IPS-NIHi11 (cell line): ENCODE measurements at regions not wholly inside any gene's neighbourhood (a gene's known extent, or its start where the extent isn't known, plus 50 kb on each side); places are given as distances from the start of the nearest gene placed in this dataset.
"Not testable (repeated sequence)": the region's sequence is repeated elsewhere in the genome, so short reads cannot be mapped to it uniquely, and the experiment has no call there.

Experiments used
- DNase-seq: peaks from one replicate; pipeline ENCODE4 v3.0.0; 2012; ENCODE audit warnings: mixed read lengths, low spot score

DNA sequence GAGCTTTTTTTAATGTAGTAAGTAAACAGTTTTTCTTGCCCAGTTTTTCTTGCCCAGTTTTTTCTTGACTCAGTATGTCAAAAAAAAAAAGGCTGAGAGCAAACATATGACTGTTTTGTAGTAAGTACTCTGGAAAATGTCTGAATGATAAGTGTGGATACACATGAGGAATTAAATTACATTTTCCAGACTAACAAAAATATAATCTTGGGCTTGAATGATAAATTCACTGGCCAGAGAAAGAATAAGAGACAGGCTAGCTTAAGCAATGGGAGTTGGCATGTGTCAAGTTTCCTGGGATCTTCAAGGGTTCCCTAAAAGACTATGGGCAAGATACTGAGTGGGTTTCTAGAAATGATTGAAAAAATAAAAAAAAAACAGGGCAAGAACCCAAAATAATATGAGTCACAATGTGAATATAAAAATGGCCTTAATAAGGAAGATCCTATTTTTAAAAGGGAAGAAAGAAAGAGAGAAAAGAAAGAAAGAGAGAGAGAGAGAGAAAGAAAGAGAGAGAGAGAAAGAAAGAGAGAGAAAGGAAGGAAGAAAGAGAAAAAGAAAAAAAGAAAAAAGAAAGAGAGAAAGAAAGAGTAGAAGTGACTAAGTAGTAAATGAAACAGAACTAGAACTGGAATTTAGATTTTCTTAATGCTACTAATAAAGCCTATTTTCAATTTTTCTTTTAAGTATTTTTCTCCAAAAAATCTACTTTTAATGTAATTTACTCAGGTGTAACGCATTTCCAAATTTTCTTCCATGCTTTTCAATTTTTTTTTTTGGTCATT lies 60.2 kb downstream of the TFPI2 start:
- DNase-seq: no peak

DNA sequence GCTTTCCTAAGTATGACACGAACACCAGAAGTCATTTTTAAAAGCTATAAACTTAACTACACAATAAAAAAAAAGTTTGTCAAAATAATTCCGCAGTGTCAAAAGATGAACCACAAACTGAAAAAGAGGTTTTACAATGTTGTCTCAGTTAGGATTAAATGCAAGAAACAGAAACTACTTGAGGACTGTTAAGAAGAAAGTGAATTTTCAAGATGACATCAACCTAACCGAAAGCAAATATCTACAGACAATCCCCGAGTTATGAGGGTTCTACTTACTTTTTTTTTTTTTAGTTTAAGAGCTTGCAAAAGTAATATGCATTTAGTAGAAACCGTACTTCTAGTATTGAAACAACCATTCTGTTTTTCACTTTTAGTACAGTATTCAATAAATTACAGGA lies 62.3 kb downstream of the TFPI2 start:
- no peak for DNase-seq

DNA sequence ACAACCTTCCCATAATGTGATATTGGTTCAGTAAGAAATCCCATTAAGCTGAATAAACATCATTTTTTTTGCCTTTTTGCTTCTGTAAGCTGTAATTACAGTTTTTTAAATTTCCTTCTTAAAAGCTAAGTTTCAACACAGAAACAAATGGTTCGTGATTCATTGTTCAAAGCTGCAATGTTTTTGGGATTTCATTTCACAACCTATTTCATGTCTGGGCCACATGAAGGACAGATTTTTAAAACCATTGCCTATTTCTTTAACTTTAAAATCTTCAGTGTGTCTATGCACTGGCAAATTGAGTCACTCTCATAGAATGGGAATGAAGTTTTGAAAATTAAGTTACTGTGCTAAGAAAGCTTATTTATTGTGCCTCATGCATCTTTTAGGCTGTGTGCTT lies 66.9 kb downstream of the TFPI2 start:
- DNase-seq: no peak

DNA sequence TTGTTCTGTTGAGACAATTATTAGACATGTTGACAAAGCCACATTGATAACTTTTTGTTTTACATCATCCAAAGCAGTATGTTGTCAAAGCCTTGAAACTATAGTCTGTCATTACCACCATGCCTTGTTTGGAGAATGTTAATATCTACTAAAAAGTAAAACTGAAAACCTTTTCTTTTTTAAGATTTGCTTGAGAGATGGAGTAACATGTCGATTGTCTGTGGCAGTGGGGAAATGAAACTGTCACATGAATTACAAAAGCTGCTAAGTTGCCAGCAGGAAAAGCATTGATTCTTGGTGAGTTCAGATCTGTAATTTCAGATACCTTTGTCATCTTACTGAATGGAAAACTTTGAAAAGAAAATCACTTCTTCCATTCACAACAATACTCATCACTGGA lies 69.1 kb downstream of the TFPI2 start:
- DNase-seq: no peak

DNA sequence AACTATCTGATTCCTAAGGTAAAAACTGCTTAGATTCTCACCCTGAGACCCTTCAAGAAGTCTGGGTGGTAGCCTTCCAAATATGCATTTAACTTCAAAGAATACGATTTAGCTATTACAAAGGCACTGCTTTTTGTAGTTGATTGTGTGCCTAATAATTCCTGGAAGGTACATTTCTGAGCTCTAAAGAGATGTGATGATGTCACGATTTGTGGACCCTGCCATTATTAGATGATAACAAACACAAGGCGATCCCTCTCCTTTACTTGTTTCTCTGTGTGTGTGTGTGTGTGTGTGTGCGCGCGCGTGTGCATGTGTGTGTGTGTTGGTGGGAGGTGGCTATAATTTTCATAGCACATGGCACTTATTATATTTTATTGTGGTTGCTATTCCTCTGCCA lies 70.9 kb downstream of the TFPI2 start:
- DNase-seq: no peak

DNA sequence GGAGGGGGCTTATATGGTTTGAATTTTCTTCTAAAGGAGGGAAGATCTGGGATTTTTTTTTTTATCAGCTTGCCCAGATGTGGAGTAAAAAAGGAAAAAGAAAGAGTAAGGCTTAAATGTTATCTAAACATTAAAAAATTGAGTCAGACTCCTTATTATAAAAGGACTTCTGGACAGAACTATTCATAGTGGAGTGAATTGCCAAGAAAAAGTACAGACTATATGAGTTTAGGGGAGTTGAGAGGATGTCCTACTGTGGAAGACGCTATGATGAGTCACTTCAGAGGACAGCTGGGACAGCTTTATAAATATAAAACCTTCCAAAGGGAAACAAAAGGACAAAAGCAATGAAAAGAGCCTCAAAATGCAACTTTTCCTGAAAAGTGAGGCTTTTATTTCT lies 73.0 kb downstream of the TFPI2 start:
- DNase-seq: no peak

DNA sequence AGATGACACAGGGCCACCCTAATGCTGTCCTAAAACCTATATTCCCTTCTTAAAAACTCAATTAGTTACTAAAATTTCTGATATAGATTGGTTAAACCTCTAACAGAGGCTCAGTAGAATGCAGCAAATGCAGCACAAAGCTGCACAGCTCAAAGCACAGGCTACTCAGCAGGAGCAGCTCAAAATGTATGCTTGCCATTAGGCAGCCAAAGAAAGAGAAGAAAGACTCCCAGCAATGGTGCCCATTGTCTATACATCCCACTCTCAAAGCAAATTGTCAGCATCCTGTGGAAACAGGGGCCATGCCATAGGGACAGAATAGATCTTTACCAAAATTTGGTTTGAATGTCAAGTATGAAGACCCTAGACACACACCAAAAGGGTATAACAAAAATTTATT lies 73.5 kb downstream of the TFPI2 start:
- DNase-seq: peak; percentile 11

DNA sequence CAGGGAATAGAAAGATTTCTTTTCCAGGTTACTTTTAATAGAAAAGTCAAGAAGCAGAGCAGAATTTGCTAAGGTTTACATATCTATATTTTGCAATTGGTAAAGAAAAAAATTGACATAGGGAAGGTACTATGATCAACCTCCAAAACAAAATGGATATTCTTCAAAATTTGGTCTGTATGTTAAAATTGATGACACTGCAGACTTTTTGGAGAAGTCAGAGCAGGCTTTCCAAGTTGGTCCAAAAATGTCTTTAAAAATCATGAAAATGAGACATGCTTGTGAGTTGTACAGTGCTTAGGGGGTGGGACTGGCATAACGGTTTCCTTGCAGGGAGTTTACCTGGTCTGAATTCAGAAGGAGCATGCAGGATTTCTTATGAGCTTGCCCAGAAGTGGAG lies 77.0 kb downstream of the TFPI2 start:
- no peak for DNase-seq

DNA sequence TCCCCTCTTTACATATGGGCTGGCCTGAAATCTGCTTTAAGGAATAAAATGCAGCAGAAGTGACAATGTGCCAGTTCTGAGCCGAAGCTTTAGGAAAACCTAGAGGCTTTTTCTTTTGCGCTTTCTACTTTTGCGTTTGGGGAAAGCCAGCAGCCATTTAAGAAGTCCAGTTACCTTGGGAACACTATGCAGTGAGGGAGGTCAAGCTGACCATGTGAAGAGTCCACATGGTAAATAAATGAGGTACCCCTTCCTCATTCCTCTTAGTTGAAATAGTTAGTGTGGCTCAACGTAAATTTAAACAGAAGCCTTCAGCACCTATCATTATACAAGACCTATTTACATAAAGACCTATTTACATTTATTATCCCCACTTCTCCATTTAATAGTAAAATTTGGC lies 78.5 kb downstream of the TFPI2 start:
- no peak for DNase-seq

DNA sequence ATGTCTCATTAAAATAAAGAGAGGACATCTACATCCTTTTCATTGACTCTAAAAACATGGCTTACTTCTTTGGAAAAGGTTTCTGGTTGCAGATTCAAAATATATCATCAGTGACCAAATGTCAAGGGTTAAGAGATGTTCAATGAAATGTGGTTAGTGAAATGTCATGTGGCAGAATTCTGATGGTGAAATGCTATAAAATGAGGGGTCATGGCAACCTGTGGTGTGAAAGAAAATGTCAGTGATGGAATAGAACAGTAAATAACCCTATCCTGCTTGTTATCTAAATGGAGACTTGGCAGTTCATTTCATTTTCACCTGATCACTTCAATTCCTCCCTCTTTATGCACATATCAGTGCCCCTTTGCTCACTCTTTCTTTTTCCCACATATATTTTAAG lies 79.4 kb downstream of the TFPI2 start:
- DNase-seq: no peak

DNA sequence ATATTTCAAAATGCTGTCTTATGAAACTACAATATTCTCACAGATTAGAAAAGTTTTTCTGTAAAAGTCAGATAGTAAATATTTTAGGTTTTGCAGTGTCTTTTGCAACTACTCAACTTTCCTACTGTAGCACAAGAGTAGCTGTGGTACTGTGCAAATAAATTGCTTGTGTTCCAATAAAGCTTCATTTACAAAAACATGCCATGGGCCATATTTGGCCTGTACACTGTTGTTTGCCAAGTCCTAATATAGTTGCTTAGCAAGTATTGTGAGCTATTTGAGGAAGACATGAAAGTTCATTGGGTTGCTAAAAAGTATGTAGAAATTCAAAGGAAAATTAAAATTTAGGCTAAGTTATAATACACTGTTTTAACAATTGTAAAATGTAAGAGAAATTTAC lies 80.0 kb downstream of the TFPI2 start:
- no peak for DNase-seq

DNA sequence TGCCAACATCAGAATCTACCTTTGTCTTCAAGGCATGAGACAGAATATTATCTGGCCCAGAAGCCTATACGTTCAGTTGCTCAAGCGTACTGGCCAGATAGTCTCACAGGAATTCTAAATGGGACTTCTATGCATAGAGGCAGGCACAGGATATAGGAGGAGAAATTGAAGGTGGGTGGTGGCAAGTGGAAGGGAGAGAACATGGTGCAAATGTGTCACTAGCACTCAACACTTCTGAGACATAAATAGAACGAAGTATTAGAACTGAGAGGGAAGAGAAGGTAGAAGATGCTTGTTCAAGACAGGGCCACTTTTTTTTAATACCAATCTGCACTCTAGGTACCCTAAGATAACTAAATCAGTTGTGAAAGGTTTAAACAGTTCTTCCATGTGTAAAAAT lies 85.8 kb downstream of the TFPI2 start:
- DNase-seq: no peak

DNA sequence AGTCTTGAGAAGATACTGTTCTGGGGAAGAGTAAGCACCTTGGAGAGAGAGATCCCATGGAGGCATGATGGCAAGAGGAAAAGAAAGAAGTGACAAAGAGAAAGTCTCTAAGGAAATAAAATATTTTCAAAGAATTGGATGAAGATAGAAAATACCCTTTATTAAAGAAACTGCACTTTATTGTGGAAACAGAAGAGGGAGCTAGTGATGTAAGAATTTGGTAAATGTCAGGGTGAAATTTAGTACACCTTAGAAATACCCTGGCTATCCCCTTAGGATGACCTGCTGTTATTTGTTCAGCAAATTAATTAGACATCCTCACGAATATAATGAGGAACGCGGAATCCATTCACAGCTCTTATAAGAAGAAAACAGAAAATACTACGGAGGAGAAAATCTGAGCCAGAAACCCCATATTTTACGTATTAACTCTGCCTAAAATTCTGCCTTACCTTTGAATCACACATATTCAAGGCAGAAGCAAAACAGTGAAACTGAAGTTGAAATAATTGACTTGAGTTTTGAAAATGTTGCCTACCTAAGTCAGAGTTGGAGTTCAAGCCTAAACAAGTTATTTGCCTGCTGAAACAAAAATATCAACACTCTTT lies 90.7 kb downstream of the TFPI2 start:
- peak; percentile 19 for DNase-seq

DNA sequence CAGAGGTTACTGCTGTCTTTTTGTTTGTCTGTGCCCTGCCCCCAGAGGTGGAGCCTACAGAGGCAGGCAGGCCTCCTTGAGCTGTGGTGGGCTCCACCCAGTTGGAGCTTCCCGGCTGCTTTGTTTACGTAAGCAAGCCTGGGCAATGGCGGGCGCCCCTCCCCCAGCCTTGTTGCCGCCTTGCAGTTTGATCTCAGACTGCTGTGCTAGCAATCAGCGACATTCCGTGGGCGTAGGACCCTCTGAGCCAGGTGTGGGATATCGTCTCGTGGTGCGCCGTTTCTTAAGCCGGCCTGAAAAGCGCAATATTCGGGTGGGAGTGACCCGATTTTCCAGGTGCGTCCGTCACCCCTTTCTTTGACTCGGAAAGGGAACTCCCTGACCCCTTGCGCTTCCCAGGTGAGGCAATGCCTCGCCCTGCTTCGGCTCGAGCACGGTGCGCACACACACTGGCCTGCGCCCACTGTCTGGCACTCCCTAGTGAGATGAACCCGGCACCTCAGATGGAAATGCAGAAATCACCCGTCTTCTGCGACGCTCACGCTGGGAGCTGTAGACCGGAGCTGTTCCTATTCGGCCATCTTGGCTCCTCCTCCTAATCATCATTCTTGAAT lies 97.4 kb downstream of the TFPI2 start:
- not testable (repeated sequence) for DNase-seq

DNA sequence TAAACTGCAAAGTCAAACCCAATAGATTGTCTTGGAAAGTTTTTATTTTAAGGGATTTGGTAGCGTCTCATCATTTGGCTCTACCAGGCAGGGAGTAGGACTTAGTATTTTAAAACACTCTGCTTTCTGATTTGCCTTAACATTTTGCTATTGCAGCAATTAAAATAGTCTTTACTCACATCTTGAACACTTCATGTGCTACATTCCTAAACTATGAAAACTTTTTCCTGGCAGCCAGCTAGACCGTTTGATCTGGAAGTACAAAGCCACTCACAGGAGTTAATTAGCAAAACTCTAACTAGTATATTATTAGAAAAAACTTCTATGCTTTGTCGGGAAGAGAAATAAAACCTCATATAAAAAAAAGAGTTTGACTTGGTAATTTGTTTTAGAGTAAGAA lies 111.4 kb downstream of the TFPI2 start:
- no peak for DNase-seq

DNA sequence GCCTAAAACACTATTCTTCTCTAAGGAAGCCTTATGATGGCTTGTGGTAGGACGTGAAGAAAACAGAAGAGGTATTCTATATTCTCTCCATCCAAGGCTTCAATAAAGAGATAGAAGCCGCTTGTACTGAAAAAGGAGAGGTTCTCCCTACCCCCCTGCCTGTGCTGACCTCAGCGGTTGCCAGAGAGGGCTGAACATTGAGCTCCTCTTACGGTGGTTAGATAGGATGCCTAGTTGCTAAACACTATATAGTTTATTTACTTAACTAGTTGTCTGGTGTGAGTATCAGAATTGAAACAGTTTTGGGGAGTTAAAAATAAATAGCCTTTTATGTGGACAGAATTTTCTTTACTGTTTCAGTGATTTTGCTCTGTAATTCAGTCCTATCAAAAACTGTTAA lies 112.2 kb downstream of the TFPI2 start:
- DNase-seq: no peak

DNA sequence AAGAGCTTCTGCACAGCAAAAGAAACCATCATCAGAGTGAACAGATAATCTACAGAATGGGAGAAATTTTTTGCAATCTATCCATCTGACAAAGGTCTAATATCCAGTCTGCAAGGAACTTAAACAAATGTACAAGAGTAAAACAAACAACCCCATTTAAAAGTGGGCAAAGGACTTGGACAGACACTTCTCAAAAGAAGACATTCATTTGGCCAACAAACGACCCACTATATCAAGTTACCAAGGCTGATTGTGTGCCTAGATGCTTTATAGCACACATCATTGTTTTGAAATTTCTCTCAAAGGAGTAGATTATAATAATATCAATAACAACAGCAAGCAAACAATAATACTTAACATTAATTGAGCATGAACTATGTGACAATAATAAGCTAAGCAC lies 117.1 kb downstream of the TFPI2 start:
- no peak for DNase-seq

DNA sequence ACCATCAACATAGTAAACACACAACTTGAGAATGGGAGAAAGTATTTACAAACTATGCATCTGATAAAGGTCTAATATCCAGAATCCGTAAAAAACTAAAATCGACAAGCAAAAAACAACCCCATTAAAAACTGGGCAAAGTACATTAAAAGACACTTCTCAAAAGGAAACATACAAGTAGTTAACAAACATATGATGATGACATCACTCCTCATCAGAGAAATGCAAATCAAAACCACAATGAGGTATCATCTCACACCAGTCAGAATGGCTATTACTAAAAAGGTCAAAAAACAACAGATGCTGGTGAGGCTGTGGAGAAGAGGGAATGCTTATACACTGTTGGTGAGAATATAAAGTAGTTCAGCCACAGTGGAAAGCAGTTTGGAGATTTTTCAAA lies 125.1 kb downstream of the TFPI2 start:
- DNase-seq: no peak

DNA sequence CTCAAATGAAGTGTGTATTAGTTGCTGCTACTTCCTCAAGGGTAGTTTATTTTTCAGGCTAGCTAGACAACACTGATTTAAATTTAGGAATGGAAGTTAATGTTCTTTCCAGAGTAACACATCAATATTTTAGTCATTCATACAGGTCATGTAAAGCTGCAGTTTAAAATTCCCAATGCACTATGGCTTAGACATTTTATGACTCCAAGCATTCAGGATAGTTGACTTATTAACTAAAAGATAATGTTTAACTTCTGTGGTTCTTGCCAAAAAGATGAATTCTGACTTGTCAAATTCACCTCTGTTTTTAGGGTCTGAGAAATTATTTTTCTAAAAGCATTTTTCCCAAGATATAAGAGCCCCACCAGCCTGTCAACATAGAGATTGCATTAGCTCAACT lies 131.9 kb downstream of the TFPI2 start:
- no peak for DNase-seq

DNA sequence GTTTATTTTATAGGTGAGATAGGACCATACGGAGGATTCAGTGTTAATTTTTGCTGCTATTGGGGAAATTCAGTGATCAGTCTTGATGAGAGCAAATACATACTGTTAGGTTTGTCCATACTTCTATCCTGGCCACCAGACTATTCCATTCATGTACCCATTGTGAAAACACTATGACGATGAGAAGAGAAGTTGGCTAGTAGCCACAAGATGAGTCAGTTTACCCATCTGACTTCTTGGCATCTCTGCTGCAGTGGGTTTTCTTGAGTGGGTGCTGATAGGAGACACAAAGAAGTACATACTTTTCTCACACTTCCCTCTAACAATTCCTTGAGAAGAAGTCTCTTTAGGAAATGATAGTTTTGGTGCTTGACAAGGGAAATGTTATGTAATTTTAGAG lies 133.1 kb downstream of the TFPI2 start:
- no peak for DNase-seq

DNA sequence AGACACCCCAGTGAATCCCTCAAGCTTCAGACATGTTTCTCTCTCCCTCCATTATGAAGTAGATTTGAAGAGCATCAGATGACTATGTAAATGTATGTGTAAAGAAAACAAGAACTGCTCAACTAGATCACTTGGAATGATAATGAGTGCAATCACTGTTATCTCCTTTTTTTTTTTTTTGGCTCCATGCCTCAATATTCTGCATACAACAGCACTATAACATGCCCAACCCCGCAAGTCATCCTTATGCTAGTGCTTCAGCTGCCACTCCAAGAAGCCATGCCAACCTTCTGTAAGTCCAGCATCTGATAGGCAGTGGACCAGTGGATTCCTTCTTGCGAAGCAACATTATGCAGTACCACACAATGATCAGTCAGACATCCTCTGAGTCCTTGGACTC lies 133.7 kb downstream of the TFPI2 start:
- DNase-seq: no peak

DNA sequence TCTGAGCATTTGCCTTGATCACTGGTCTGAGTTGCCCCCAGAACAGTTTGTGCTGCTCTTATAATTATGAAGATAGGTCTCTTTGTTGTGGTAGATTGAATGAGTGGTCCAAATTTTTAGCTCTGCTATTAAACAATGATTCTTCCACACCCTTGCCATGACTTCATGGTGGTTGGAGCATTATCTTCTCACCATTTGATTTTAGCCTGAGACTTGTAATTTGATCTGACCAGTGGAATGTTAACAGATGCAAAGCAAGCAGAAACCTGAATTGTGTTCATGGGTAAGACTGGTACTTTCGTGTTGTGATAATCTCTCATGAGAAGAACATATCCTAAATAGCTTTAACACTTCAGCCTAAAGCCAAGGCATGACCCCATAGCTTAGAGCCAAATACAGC lies 139.1 kb downstream of the TFPI2 start:
- DNase-seq: no peak

DNA sequence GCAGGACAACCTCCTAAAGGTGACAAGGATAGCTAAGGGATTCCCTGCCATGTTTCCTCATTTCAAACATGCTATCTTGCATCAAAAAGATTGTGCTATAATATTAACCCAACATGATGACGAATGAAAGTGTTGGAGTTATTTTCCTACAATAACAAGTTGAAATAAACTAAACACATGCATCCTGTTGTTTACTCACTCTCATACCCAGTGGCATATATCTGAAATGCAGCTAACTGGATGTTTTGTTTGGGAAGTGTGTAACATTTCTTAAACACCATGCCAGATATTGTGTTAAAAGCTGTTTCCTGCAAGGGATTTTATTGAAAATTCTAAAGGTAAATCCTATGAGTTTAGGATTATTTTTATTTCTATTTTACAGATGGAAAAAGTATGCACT lies 139.6 kb downstream of the TFPI2 start:
- no peak for DNase-seq

DNA sequence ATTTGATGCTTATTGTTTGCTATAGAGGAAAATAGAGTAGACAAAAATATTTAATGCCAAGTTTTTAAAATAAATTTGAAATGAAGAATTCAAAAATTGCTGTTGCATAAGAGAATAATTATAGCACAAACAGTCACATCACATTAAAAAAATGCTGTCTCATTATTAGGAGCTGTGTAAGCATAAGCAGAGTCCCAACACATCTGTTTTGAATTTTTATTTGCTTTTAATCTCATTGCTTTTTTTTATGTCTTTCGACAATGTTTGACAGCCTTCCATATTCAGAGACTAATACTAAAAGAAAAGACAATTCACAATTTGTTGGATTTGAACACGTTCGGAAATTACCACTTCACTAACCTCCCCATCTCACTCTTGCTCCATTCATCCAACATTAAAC lies 143.5 kb downstream of the TFPI2 start:
- no peak for DNase-seq
